GM19023 (cell line): ENCODE measurements at regions not wholly inside any gene's neighbourhood (a gene's known extent, or its start where the extent isn't known, plus 50 kb on each side); places are given as distances from the start of the nearest gene placed in this dataset.

ENCODE experiments used
- ATAC-seq: cut with Tn5 transposase; IDR thresholded peaks from one replicate; pipeline ENCODE4 v1.9.1; 2021; ENCODE audit warnings: mild to moderate bottlenecking, moderate library complexity; ENCODE audit not compliant: unreplicated experiment

DNA sequence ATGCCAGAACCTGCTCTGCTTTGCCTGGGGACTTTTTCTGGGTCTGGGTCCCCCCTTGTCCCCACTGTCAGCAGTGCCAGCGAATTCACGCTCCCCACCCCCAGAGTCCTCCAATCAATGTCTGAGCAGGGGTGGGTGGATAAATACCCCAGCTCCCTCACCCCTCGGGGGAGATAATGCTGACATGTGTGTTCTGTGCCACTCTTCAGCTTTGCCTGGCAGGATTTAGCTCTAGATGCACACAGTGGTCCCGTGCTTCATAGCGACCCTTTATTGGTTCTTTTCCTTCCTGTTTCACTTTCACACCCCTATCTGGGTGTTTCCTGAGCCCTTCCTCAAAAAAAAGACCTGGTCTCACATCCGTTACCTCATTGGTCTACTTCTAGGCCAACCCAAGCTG is 277.0 kb downstream of the NPIPA8 start:
- ATAC-seq = no peak

DNA sequence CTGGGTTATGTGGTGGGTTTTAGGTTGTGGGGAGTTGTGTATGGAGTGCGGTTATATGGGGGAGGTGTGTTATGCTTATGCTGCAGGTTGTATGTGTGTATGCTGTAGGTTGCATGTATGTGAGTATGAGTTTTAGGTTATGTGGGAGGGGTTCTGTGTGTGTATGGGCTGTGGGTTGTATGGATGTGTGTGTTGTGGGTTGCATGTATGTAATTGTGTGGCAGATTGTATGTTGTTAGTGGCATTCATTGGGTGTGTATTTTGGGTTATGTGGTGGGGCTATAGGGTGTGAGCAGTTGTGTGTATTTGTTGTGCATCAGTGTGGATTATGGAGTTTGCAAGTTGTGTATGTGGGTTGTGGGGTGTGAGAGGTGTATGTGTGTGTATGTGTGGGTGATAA is 277.4 kb downstream of the NPIPA8 start:
- ATAC-seq = no peak

DNA sequence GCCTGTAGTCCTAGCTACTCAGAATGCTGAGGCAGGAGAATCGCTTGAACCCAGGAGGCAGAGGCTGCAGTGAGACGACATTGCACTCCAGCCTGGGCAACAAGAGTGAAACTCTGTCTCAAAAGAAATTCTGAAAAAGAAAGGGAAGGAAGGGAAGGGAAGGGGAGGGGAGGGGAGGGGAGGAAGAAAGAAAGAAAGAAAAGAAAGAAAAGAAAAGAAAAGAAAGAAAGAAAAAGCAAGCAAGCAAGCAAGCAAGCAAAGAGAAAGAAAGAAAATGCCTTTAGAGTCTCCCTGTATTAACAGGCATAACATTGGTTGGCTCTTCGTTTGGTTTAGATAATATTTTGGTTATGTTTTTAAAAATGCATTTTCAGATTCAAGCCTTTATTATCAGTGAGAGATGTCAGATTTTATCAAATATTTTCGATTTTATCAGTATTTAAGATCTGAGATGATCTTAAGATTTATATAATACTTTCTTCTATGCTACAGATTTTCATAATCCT is 281.1 kb downstream of the NPIPA8 start:
- no peak for ATAC-seq

DNA sequence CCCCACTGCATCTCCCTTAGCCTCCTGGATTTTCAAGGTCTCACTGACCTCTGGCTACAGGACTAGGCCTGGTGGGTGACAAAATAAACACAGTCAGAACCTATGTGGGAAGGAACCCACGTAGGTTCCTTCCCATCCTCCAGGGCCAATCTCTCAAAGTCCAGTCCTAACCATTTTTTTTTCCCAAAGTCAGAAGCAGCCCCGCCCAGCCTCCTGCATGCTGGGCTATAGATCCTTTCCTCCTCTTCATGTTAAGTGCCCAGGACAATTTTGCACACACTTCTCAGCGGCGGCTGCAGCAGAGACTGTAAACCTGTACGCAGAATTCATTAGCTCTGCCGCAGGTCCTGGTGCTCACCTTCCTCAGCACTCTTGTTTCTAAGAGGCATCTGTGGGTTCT is 285.8 kb downstream of the NPIPA8 start:
- ATAC-seq = no peak

DNA sequence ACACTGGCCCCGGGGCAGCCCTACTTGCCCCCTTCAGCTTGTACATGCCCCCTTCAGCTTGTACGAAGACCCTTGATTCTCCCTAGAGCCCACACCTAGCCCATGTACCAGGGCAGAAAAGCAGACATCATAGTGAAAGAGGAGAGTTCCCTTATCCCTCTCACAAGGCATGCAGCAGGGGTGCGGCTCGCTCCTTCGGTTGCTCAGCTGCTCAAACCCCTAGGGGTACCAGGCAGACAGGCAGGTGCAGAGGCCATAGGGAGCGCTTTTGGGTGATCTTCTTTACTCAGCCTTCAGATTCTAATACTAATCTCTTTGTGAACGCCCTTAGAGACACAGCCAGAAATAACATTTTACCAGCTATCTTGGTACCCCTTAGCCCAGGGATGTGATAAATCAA is 286.3 kb downstream of the NPIPA8 start:
- ATAC-seq = no peak

DNA sequence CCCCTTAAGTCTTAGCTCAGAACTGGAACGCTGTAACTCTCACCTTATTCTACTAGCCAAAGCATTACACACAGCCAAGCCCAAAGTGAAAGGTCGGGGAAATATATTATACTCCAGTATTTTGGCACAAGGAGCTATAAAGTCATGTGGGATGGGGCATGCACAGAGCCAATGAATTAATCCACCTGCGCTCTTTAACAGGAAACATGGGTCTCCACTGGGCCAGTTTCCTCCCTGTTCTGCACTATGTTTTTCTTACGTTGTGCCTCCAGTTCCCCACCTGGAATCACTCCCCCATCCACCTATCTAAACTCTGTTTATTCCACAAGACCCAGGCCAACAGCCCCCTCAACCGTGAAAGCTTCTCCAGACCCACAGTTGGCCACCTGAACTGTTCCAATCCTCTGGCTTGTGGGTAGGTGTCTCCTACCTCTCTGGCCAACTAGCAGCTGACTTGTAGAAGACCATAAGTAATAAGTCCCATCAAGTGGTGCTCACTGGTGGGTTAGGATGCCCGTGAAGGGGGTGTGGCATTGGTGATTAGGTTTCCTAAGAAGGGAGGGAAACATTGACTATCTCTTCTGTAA is 286.9 kb downstream of the NPIPA8 start:
- no peak for ATAC-seq

DNA sequence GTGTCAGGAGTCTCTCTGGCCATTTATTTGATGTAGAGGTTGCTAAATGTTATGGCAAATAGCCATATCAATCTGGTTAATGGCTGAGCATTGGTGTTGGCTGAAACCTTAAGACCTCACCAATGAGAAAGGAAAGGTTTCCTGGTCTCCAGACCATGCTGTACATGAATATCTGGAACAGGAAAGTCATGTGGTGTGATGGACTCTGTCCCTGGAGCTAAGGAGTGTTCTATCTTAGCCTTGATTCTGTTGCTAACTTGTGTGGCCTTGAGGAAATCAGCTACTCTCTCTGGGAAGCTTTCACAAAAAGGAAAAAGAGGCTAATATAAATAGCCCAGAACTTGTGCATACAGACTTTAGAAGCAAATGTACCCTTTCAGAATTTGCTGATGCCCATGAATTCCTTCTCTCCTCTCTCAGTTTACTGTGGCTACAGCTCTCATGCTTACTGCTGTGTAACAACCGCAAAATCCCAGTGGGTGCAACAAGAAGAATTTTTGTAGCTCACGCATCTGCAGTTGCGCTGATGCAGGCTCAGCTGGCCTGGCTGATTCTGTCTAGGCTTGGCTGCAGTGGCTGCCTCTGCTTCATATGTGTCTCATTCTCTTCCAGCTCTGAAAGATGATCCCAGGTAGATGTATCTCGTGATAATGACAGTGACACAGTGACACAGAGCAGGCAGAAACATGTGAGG is 287.5 kb downstream of the NPIPA8 start:
- ATAC-seq = no peak

DNA sequence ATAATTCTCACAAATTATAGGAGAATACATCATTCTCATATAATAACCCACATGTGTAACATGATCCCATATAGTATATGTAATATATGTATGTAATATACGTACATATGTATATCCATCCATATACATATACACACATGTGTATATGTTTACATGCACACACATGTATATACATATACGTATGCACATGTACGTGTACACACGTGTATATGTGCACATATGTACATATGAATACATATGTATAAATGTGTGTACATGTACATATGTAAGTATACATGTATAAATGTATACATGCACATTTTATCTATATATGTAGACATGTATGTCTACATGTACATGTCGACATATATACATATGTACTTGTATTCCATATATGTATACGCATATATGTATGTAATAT is 288.8 kb downstream of the NPIPA8 start:
- ATAC-seq = no peak

DNA sequence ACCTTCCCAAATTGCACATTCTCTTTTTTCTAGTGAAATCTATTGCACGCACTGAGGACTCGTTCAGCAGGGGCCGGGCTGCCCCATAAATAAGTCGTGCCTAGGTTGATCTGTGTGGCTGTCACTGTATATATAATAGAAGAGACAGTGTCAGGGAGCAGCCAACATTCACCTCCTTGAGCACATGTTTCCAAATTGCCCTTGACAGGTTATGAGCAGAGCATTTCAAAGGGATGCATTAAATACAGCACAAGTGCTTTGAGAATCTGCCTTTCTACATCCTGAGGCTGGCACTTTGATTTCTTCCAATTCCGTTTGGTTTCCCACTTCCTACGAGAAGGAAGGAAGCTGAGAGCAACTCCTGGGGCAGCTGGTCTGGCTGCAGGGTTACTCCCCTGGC is 291.2 kb downstream of the NPIPA8 start:
- no peak for ATAC-seq

DNA sequence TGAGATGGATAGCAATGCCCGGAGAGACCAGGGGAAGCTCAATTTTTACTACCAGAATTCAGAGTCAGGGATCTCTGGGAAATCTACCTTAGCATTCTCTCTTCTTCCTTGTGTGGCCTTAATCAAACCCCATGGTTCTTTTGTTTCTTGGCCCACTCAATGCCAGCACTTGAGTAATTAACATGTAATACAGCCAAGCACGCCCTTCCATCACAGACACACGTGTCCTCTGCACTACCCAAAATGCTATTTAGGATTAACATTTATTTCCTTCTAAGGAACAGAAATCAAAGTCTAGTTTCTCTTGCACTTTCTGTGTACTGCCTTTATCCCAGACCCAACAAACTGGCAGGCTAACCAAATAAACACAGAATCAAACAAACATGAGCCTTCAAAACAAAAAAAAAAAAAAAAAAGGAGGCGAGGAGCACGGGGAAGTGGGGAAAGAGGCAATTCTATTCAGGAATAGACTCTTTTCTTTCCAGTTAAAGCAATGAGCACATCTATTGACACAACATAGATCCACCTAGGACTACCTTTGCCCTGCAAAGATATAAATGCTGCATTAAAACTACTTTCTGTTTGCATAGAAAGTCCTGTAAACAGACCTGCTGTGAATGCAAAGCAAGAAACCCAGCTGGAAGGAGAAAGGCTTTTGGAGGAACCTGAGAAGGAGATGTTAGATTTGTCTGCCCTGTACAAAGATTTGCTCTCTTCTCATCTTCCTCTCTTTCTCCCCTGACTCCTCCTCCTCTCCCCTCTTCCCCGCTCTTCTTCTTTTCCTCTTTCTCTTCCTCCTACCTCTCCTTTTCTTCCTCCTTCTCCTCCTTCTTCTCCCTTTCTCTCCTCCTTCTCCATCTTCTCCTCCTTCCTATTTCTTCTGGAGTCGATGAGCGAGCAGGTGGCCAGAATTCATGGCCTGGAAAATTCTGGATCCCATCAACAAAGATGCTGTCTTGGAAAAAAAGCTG is 294.4 kb downstream of the NPIPA8 start:
- no peak for ATAC-seq

DNA sequence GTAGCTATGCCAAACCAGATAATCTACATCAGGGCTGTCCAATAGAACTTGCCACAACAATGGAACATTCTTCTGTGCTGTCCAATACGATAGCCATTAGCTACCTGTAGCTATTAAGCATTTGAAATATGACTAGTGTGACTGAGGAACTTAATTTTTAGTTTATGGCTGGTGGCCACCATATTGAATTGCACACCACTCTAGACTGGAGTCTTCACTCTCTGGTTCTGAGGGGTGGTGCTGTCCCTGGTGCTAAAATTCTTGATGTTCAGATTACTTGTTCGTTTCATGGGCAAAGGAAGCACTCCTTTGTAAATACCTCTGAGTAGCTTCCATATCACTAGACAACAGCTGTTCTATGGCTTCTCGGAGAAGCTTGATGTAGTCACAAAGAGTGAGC is 296.6 kb downstream of the NPIPA8 start:
- no peak for ATAC-seq

DNA sequence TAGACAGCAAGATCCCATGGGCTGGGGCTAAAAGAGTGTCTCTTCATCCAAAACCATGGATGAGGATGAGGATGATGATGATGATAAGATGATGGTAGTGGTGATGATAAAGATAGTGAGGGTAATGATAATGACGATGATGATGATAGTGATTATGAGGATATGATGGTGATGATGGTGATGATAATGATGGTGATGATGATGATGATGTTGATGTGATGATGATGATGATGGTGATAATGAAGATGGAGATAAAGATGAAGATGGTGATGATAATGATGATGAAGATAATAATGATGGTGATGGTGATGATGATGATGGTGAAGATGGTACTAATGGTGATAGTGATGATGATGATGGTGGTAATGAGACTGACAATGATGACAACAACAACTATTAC is 299.5 kb downstream of the NPIPA8 start:
- no peak for ATAC-seq

DNA sequence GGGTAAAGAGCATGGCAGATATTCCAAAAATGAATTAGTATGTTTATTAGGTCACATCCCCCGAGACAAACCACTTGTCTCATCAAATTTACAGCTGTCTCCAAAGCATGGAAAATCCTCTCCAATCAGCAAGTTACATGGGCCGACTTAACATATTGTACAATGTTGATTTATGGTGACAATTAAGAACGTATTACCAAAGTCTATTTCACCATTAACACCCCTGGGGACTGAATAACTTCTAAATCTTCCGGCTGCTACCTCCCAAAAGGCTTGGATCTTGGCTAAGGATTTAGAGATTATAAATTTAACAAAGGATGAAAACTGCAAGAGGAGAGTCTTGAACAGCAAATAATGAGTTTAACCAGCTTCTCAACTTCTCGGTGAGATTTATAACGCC is 311.9 kb downstream of the NPIPA8 start:
- ATAC-seq = no peak

DNA sequence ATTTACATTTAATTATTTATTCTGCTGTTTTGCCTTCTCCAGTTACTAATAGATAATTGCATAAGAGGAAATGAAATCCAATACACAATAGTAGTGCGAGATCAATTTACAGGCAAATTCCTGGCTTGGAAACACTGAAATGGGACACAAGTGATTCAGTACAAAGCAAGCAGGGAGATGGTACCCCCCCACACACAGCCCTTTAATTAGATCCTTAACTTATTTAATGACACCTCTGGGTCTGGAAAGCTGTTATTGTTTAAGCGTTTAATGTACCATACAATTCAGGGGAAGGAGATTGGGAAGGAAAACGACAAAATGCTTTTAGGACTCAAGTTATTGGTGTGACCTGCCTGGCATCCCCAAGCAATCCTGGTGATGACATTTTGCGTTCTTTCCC is 318.2 kb downstream of the NPIPA8 start:
- ATAC-seq = no peak

DNA sequence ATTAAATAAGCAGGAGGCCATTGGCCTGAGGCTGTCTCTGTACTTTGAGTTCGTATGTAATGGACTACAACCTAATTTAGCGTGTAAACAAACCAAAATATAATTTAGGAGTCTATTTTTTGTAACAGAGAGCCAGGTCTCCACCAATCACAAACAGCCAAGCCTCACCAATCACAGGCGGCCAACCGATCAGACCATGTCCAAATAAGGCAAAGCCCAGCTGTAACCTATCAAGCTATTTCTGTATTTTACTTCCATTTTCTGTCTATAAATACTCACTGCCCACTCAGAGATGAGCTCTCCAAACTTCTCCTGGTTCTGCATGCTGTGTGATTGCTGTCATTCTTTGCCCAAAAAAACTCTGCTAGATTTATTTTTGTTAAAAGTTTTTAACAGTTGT is 322.7 kb downstream of the NPIPA8 start:
- ATAC-seq = no peak

DNA sequence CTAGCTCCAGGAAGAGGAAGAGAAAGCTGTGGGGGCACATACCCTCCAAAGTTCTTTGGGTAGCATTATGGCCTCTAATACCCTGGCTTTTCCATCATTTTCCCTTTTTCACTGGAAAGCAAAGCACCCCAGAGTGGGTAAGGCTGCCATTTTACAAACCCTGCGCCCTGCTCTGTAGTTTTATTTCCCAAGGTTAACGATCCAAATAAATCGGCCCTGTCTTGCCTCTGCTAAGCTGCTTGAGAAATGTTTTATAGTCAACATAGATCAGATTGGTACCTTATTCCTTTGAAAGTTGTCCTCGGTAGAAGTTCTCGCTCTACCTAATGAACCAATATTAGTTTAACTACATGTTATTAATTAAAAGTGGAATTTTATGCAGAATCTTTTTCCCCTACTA is 328.2 kb downstream of the NPIPA8 start:
- ATAC-seq = no peak

DNA sequence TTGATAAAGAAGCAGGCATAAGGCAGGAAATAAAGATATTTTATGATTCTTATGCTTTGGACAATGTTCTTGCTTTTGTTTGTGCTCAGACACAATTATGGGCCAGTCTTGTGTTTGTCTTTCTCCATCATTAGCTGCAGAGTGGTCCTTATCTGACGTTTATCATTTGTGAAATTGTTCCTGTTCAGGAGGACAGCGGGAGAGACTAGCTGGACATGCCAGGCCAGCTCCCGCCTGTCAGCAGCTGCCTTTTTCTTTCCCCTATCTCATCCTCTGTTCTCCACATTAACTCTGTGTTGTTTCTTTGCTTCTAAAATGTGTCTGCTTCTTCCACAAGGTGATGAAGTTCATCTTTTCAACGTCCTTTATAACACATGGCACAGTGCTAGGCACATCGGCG is 333.5 kb downstream of the NPIPA8 start:
- ATAC-seq = no peak

DNA sequence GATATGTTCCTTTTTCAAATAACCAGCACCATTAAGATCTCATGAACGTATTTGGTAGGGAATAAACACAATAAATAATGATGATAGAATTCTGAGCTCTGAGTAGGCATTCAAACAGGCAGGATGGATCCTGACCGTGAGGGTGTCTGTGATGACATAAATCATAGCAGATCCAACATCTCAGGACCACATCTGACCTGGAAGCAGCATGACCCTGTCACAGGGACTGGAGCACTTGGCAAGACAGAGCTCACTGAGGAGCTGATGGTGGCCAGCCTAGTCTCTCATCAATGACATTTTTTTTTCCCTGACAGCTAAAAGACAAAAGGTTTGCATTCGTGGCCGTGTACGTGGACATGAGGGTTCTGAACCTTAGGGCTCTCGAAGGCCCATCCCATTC is 337.5 kb downstream of the NPIPA8 start:
- no peak for ATAC-seq

DNA sequence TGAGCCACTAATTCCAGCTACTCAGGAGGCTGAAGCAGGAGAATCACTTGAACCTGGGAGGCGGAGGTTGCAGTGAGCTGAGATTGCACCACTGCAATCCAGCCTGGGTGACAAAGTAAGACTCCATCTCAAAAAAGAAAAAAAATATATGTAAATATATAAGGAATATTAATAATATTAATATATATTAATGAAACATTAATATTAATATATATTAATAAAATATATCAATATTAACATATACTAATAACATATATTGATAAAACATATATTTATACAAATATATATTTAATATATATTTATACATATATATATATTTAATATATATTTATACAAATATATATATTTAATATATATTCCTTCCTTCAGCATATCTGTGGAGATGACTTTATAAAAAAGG is 338.0 kb downstream of the NPIPA8 start:
- ATAC-seq = no peak

DNA sequence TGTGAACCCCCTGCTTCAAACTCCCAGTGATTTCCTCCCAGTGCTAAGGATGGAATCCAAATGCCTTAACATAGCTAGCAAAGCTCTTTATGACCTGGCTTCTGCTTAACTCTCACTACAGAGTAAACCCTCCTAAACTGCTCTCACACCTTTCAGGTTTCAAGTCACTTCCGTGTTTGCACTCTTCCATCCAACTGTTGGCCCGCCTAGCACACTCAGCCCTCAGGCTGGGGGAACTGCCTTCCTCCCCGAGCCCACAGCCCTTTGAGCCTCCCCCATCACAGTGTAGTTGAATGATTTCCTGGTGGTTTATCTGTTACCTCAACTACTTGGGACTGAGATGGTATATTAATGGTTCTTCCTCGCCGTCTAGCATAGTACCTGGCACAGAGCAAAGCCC is 342.5 kb downstream of the NPIPA8 start:
- no peak for ATAC-seq

DNA sequence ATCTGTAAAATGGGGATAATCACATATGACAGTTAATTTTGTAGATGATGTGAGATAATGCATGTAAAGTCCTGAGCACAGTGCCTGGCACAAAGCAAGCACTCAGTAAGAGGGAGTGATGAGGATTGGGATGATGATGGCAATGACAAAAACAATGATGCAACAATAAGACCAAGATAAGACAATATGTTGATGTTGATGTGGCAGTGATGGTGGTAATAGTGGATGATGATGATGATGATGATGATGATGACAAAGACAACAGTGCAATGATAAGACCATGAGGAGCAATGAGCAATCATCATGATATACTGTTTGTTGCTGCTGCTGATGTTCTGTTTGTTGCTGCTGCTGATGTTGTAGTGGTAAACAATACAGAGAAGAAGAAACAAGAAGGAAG is 344.1 kb downstream of the NPIPA8 start:
- ATAC-seq = no peak

DNA sequence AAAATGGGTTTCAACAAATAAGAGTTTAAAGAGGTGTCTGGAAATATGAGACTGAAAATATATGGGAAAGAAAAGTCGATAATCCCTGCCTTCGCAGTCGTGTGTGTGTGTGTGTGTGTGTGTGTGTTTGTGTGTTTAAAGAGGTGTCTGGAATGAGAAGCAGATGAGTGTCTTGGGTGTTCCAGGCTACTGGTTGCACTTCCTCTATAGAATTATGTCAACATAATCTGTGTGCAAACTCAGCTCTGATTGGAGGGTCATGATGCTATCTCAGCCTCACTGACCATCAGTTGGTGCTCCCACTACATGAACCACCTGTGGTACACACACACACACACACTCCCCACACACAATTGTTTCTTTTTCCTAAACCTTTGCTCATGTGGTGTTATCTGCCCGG is 347.3 kb downstream of the NPIPA8 start:
- ATAC-seq = no peak
